ENCODE measurements at regions not wholly inside any gene's neighbourhood (a gene's known extent, or its start where the extent isn't known, plus 50 kb on each side); places are given as distances from the start of the nearest gene placed in this dataset.
"Not testable (repeated sequence)": the region's sequence is repeated elsewhere in the genome, so short reads cannot be mapped to it uniquely, and the experiment has no call there.

GRCh38 chr18:29459972-29460371, 1283.0 kb upstream of the CDH2 start:
- DNase-seq: no peak

- no peak for DNase-seq
Measured at GRCh38 chr18:29457316-29457889, 1280.5 kb upstream of the CDH2 start.

GRCh38 chr18:29449424-29449823, 1272.5 kb upstream of the CDH2 start:
- DNase-seq: no peak

GRCh38 chr18:29439398-29439797, 1262.5 kb upstream of the CDH2 start:
- DNase-seq: no peak

- no peak for DNase-seq
Measured at GRCh38 chr18:29436459-29436858, 1259.5 kb upstream of the CDH2 start.

GRCh38 chr18:29434650-29435049, 1257.7 kb upstream of the CDH2 start:
- DNase-seq: no peak

- DNase-seq: no peak
Measured at GRCh38 chr18:29430416-29430815, 1253.5 kb upstream of the CDH2 start.

GRCh38 chr18:29418136-29418535, 1241.2 kb upstream of the CDH2 start:
- DNase-seq: no peak

- DNase-seq: no peak
Measured at GRCh38 chr18:29406996-29407395, 1230.1 kb upstream of the CDH2 start.

- DNase-seq: no peak
Measured at GRCh38 chr18:29397536-29397935, 1220.6 kb upstream of the CDH2 start.

GRCh38 chr18:29383311-29384273, 1206.7 kb upstream of the CDH2 start:
- no peak for DNase-seq

- no peak for DNase-seq
Measured at GRCh38 chr18:29378651-29379136, 1201.8 kb upstream of the CDH2 start.

GRCh38 chr18:29377346-29377745, 1200.4 kb upstream of the CDH2 start:
- no peak for DNase-seq

GRCh38 chr18:29373000-29373399, 1196.1 kb upstream of the CDH2 start:
- DNase-seq: no peak

GRCh38 chr18:29361843-29362242, 1184.9 kb upstream of the CDH2 start:
- no peak for DNase-seq

GRCh38 chr18:29360659-29361058, 1183.7 kb upstream of the CDH2 start:
- DNase-seq: not testable (repeated sequence)

GRCh38 chr18:29359222-29359621, 1182.3 kb upstream of the CDH2 start:
- DNase-seq: not testable (repeated sequence)

- no peak for DNase-seq
Measured at GRCh38 chr18:29351171-29351570, 1174.2 kb upstream of the CDH2 start.

- DNase-seq: no peak
Measured at GRCh38 chr18:29328932-29329331, 1152.0 kb upstream of the CDH2 start.

GRCh38 chr18:29326214-29326613, 1149.3 kb upstream of the CDH2 start:
- DNase-seq: no peak

- DNase-seq: no peak
Measured at GRCh38 chr18:29321561-29321960, 1144.6 kb upstream of the CDH2 start.

GRCh38 chr18:29313312-29313711, 1136.4 kb upstream of the CDH2 start:
- no peak for DNase-seq

- DNase-seq: no peak
Measured at GRCh38 chr18:29311580-29311979, 1134.7 kb upstream of the CDH2 start.

- DNase-seq: no peak
Measured at GRCh38 chr18:29309366-29309765, 1132.4 kb upstream of the CDH2 start.
